ENCODE measurements at regions not wholly inside any gene's neighbourhood (a gene's known extent, or its start where the extent isn't known, plus 50 kb on each side); places are given as distances from the start of the nearest gene placed in this dataset.

DNA sequence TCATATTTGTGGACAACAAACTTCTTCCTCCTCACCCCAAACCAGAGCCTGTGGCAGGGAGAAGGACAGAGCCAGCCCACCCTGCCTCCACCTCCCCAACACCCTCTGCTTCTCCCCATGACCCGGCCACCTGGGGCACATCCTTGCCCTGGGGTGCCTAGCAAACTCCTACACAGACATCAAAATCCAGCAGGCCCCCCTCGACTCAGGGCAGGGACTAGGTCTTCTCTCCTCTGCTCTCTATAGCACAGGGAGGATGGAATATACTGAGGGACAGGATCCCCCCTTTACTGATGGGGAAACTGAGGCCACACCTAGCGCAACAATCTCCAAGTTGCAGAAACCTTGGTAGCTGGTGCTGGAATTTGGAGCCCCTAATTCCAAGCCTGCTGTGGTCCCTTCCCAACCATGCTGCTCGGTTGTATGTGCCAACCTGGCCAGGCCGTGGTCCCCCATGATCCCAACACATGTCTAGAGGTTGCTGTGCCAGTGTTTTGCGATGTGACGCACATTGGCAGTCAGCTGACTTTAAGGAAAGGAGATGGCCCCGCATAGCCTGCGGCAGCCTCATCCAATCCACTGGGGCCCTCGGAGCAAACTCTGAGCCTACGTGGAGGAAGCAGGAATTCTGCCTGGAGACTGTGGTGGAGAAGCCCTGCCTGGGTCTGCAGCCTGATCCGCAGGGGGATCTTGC lies 53.9 kb upstream of the ADRA2C start:
- Mint-ChIP-seq H3K4me3 (no peak overlapping the region), H3K9me3 (no peaks in the 10 kb centered on the region), H3K4me1 (ENCODE audit: low read depth) (no peaks in the 10 kb centered on the region), H3K27ac (no peak overlapping the region), H3K27me3 (peaks cover 14% of the 10 kb centered on the region), H3K36me3 (ENCODE audit: low read depth) (no peaks in the 10 kb centered on the region)
- Histone ChIP-seq H3K36me3 (ENCODE audit: insufficient read depth, low read length) (no peaks in the 10 kb centered on the region), H3K9me3 (ENCODE audit: control insufficient read depth in 1 of 2, insufficient read depth in 1 of 2, low read length in 2 of 2) (peaks cover 0 to 23% of the 10 kb centered on the region in 2 experiments), H3K27ac (ENCODE audit: low read depth in 1 of 2, low read length in 2 of 2) (no peak overlapping the region), H3K4me1 (ENCODE audit: insufficient read depth, low read length) (no peaks in the 10 kb centered on the region), H3K27me3 (ENCODE audit: control insufficient read depth in 1 of 2, insufficient read depth in 2 of 2, low read length in 2 of 2) (peaks cover 0 to 3% of the 10 kb centered on the region in 2 experiments), H3K4me3 (ENCODE audit: low read length) (no peak overlapping the region)
- CTCF ChIA-PET, result no interaction called here
- intact Hi-C loops (cut with DNase I, micrococcal nuclease), result no loop called here
- TF ChIP-seq, protein P1, sequence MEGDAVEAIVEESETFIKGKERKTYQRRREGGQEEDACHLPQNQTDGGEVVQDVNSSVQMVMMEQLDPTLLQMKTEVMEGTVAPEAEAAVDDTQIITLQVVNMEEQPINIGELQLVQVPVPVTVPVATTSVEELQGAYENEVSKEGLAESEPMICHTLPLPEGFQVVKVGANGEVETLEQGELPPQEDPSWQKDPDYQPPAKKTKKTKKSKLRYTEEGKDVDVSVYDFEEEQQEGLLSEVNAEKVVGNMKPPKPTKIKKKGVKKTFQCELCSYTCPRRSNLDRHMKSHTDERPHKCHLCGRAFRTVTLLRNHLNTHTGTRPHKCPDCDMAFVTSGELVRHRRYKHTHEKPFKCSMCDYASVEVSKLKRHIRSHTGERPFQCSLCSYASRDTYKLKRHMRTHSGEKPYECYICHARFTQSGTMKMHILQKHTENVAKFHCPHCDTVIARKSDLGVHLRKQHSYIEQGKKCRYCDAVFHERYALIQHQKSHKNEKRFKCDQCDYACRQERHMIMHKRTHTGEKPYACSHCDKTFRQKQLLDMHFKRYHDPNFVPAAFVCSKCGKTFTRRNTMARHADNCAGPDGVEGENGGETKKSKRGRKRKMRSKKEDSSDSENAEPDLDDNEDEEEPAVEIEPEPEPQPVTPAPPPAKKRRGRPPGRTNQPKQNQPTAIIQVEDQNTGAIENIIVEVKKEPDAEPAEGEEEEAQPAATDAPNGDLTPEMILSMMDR (IDR thresholded peaks at IDR 0.05), result no peak
- no peak for DNase-seq
- ATAC-seq (ENCODE audit: poor library complexity), result no peak
- POLR2A ChIA-PET, result no interaction called here

- Histone ChIP-seq H3K27me3 (ENCODE audit: control insufficient read depth in 1 of 2, insufficient read depth in 2 of 2, low read length in 2 of 2) (peaks cover 0 to 3% of the 10 kb centered on the region in 2 experiments), H3K4me3 (ENCODE audit: low read length) (no peak overlapping the region), H3K27ac (ENCODE audit: low read depth in 1 of 2, low read length in 2 of 2) (no peak overlapping the region), H3K36me3 (ENCODE audit: insufficient read depth, low read length) (no peaks in the 10 kb centered on the region), H3K9me3 (ENCODE audit: control insufficient read depth in 1 of 2, insufficient read depth in 1 of 2, low read length in 2 of 2) (peaks cover 0 to 22% of the 10 kb centered on the region in 2 experiments), H3K4me1 (ENCODE audit: insufficient read depth, low read length) (no peaks in the 10 kb centered on the region)
- ChIA-PET POLR2A (no interaction called here), CTCF (no interaction called here)
- no peak for DNase-seq
- H3K4me3 Mint-ChIP-seq, result no peak overlapping the region
- no peaks in the 10 kb centered on the region for H3K36me3 Mint-ChIP-seq (ENCODE audit: low read depth)
- intact Hi-C loops (cut with DNase I, micrococcal nuclease), result no loop called here
- H3K27ac Mint-ChIP-seq, result no peak overlapping the region
- TF ChIP-seq, protein P1 (IDR thresholded peaks at IDR 0.05), result no peak
- H3K4me1 Mint-ChIP-seq (ENCODE audit: low read depth), result no peaks in the 10 kb centered on the region
- peaks cover 14% of the 10 kb centered on the region for H3K27me3 Mint-ChIP-seq
- no peak for ATAC-seq (ENCODE audit: poor library complexity)
- no peaks in the 10 kb centered on the region for H3K9me3 Mint-ChIP-seq
These were observed 54.7 kb upstream of the ADRA2C start for GRCh38 chr4:3711183-3712111.

DNA sequence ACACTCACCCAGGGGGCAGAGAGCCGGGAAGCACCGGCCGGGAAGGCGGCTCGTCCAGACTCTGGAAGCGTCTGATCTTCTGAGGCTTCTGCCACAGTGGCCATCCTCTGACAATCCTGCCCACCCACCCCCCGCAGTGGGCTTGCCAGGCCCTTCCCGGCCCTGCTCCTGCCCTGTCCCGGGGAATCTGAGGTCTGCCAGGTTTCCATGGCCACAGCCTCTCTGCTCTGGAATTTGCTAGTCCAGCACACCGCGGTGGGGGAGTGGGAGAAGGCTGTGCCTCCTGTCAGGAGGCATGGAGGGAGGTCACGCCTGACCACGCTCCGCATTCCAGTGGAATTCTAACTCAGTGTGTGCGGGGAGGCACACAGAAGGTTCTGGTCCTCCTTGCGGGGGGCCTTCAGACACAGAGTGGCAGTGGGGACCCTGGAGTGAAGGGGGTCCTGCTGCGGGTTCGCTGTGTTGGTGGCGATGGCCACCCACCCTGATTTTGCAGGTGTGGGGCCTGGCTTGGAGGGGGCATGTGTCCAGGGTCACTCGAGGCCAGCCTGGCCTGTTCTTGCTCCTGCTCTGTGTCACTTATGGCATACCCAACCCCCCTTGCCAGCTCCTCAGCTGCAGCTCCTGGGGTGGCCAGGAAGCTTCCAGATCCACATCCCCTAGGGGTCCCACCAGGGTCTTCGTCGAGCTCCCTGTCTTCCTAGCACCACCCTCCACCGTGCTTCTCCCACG lies 55.6 kb upstream of the ADRA2C start:
- no peak overlapping the region for H3K4me3 Mint-ChIP-seq
- peaks cover 14% of the 10 kb centered on the region for H3K27me3 Mint-ChIP-seq
- intact Hi-C loops (cut with DNase I, micrococcal nuclease), result no loop called here
- no peak overlapping the region for H3K27ac ChIP-seq (ENCODE audit: low read depth in 1 of 2, low read length in 2 of 2)
- POLR2A ChIA-PET, result no interaction called here
- H3K4me1 Mint-ChIP-seq (ENCODE audit: low read depth), result no peaks in the 10 kb centered on the region
- H3K4me3 ChIP-seq (ENCODE audit: low read length), result no peak overlapping the region
- no peak overlapping the region for H3K27ac Mint-ChIP-seq
- TF ChIP-seq, protein P1 (IDR thresholded peaks at IDR 0.05), result no peak
- H3K36me3 ChIP-seq (ENCODE audit: insufficient read depth, low read length), result no peaks in the 10 kb centered on the region
- ATAC-seq (ENCODE audit: poor library complexity) (no peak), DNase-seq (no peak)
- no peaks in the 10 kb centered on the region for H3K9me3 Mint-ChIP-seq
- no peaks in the 10 kb centered on the region for H3K36me3 Mint-ChIP-seq (ENCODE audit: low read depth)
- peaks cover 0 to 22% of the 10 kb centered on the region in 2 experiments for H3K9me3 ChIP-seq (ENCODE audit: control insufficient read depth in 1 of 2, insufficient read depth in 1 of 2, low read length in 2 of 2)
- H3K27me3 ChIP-seq (ENCODE audit: control insufficient read depth in 1 of 2, insufficient read depth in 2 of 2, low read length in 2 of 2), result peaks cover 0 to 3% of the 10 kb centered on the region in 2 experiments
- no peaks in the 10 kb centered on the region for H3K4me1 ChIP-seq (ENCODE audit: insufficient read depth, low read length)
- CTCF ChIA-PET, result no interaction called here
